ENCODE measurements at regions not wholly inside any gene's neighbourhood (a gene's known extent, or its start where the extent isn't known, plus 50 kb on each side); places are given as distances from the start of the nearest gene placed in this dataset.

- TF ChIP-seq, protein P1, sequence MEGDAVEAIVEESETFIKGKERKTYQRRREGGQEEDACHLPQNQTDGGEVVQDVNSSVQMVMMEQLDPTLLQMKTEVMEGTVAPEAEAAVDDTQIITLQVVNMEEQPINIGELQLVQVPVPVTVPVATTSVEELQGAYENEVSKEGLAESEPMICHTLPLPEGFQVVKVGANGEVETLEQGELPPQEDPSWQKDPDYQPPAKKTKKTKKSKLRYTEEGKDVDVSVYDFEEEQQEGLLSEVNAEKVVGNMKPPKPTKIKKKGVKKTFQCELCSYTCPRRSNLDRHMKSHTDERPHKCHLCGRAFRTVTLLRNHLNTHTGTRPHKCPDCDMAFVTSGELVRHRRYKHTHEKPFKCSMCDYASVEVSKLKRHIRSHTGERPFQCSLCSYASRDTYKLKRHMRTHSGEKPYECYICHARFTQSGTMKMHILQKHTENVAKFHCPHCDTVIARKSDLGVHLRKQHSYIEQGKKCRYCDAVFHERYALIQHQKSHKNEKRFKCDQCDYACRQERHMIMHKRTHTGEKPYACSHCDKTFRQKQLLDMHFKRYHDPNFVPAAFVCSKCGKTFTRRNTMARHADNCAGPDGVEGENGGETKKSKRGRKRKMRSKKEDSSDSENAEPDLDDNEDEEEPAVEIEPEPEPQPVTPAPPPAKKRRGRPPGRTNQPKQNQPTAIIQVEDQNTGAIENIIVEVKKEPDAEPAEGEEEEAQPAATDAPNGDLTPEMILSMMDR (conservative IDR thresholded peaks at IDR 0.05; ENCODE audit: low read depth, low read length) = no peak
- TF ChIP-seq EZH2 (IDR thresholded peaks at IDR 0.05; ENCODE audit: low read length, unreplicated experiment) = no peak
These were observed 111.6 kb upstream of the BTG1 start for GRCh38 chr12:92257261-92257660.
